Activated CD4-positive, alpha-beta T cell treated with anti-CD3 and anti-CD28 coated beads, Interleukin-2, amount 50 U/mL, for 16 hours (primary cell): ENCODE measurements at regions not wholly inside any gene's neighbourhood (a gene's known extent, or its start where the extent isn't known, plus 50 kb on each side); places are given as distances from the start of the nearest gene placed in this dataset.

Experiments
- DNase-seq: peaks from one replicate; pipeline ENCODE4 v3.0.0-alpha.2; 2020

- no peak for DNase-seq
Measured at GRCh38 chr16:86919578-86920305, 341.4 kb downstream of the FOXL1 start.

GRCh38 chr16:86921289-86921688 is 342.9 kb downstream of the FOXL1 start:
- DNase-seq = no peak

GRCh38 chr16:86922311-86922710 is 344.0 kb downstream of the FOXL1 start:
- no peak for DNase-seq

GRCh38 chr16:86923656-86924055 is 345.3 kb downstream of the FOXL1 start:
- no peak for DNase-seq

- no peak for DNase-seq
Measured at GRCh38 chr16:86924537-86924936, 346.2 kb downstream of the FOXL1 start.

- DNase-seq = no peak
Measured at GRCh38 chr16:86925067-86925791, 346.9 kb downstream of the FOXL1 start.

- no peak for DNase-seq
Measured at GRCh38 chr16:86926181-86927094, 348.1 kb downstream of the FOXL1 start.

GRCh38 chr16:86927699-86928098 is 349.4 kb downstream of the FOXL1 start:
- DNase-seq = no peak

GRCh38 chr16:86928523-86929011 is 350.2 kb downstream of the FOXL1 start:
- DNase-seq = no peak

- DNase-seq = no peak
Measured at GRCh38 chr16:86929057-86929871, 350.9 kb downstream of the FOXL1 start.

GRCh38 chr16:86930001-86930400 is 351.7 kb downstream of the FOXL1 start:
- DNase-seq = no peak

GRCh38 chr16:86930663-86931373 is 352.5 kb downstream of the FOXL1 start:
- no peak for DNase-seq

GRCh38 chr16:86931410-86931941 is 353.1 kb downstream of the FOXL1 start:
- DNase-seq = no peak

- no peak for DNase-seq
Measured at GRCh38 chr16:86932130-86932982, 354.0 kb downstream of the FOXL1 start.

- DNase-seq = no peak
Measured at GRCh38 chr16:86934581-86935375, 356.4 kb downstream of the FOXL1 start.

GRCh38 chr16:86939609-86940008 is 361.3 kb downstream of the FOXL1 start:
- no peak for DNase-seq

- no peak for DNase-seq
Measured at GRCh38 chr16:86941731-86942130, 363.4 kb downstream of the FOXL1 start.

GRCh38 chr16:86942151-86943051 is 364.1 kb downstream of the FOXL1 start:
- DNase-seq = no peak
